Thoracic aorta (tissue), 2 donors: ENCODE measurements at regions not wholly inside any gene's neighbourhood (a gene's known extent, or its start where the extent isn't known, plus 50 kb on each side); places are given as distances from the start of the nearest gene placed in this dataset.

ENCODE experiments used
- ATAC-seq: fragments of 150-250 bp; one replicate; pipeline ENCODE4 v1.8.0; 2017; ENCODE audit warnings: low read depth; ENCODE audit not compliant: insufficient number of reproducible peaks, low FRiP score
- DNase-seq: peaks from one replicate; pipeline ENCODE4 v3.0.0-alpha.2; 2020; ENCODE audit warnings: low spot score
- H3K27ac ChIP-seq, 2 donors: fragments of 200-600 bp; sonication (generic); 1 replicate in 1 of 2; 2 replicates in 1 of 2; pipeline ENCODE4 v1.5.1; 2016; ENCODE audit warnings: mild to moderate bottlenecking in 2 of 2, moderate library complexity in 2 of 2
- H3K27me3 ChIP-seq: fragments of 200-600 bp; sonication (generic); replicated peaks from 2 replicates; pipeline ENCODE4 v1.6.0; 2016; ENCODE audit warnings: mild to moderate bottlenecking; ENCODE audit not compliant: insufficient read depth
- H3K36me3 ChIP-seq: fragments of 200-600 bp; sonication (generic); one replicate; pipeline ENCODE4 v1.5.1; 2016
- H3K4me1 ChIP-seq, 2 donors: fragments of 200-600 bp; sonication (generic); 1 replicate in 1 of 2; 2 replicates in 1 of 2; pipeline versions ENCODE4 v1.5.1 to v1.6.0; 2016; ENCODE audit warnings: low read depth in 2 of 2, mild to moderate bottlenecking in 1 of 2; ENCODE audit not compliant: control insufficient read depth in 1 of 2
- H3K4me3 ChIP-seq: fragments of 200-600 bp; sonication (generic); 2 replicates; pipeline ENCODE4 v1.5.1; 2016; ENCODE audit warnings: mild to moderate bottlenecking
- H3K9me3 ChIP-seq: fragments of 200-600 bp; sonication (generic); 2 replicates; pipeline ENCODE4 v1.5.1; 2016
- TF ChIP-seq, protein P1 (sequence below): fragments of 200-600 bp; sonication (generic); IDR thresholded peaks from one replicate; pipeline ENCODE4 v1.5.1; 2019; ENCODE audit warnings: antibody characterized with exemption

DNA sequence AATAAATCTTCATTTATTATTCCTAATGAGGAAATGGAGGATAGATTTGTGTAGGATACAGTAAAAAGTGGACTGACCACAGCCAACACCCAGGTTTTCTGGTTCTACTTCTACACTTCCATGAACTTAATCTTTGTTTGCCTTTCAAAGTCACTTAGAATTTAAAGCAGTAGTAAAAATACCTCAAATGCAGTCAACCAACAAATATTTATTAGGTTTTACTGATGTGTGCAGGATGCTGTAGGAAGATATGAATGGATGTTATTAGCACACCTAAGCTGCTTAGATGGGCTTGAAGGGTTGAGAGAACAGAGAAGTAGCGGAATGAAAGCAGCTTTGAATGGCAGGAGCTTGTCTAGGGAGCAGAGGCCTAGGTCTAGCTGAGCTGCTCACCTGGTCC is 201.1 kb downstream of the PALM2AKAP2 start:
- peaks cover 5 to 6% of the 10 kb centered on the region in 2 donors for H3K4me1 ChIP-seq
- no peak for ATAC-seq
- no peak overlapping the region for H3K4me3 ChIP-seq
- DNase-seq, result no peak
- H3K27me3 ChIP-seq, result no peaks in the 10 kb centered on the region
- H3K27ac ChIP-seq, result no peak overlapping the region
- H3K9me3 ChIP-seq, result no peaks in the 10 kb centered on the region
- no peaks in the 10 kb centered on the region for H3K36me3 ChIP-seq
- TF ChIP-seq, protein P1, sequence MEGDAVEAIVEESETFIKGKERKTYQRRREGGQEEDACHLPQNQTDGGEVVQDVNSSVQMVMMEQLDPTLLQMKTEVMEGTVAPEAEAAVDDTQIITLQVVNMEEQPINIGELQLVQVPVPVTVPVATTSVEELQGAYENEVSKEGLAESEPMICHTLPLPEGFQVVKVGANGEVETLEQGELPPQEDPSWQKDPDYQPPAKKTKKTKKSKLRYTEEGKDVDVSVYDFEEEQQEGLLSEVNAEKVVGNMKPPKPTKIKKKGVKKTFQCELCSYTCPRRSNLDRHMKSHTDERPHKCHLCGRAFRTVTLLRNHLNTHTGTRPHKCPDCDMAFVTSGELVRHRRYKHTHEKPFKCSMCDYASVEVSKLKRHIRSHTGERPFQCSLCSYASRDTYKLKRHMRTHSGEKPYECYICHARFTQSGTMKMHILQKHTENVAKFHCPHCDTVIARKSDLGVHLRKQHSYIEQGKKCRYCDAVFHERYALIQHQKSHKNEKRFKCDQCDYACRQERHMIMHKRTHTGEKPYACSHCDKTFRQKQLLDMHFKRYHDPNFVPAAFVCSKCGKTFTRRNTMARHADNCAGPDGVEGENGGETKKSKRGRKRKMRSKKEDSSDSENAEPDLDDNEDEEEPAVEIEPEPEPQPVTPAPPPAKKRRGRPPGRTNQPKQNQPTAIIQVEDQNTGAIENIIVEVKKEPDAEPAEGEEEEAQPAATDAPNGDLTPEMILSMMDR, result no peak

DNA sequence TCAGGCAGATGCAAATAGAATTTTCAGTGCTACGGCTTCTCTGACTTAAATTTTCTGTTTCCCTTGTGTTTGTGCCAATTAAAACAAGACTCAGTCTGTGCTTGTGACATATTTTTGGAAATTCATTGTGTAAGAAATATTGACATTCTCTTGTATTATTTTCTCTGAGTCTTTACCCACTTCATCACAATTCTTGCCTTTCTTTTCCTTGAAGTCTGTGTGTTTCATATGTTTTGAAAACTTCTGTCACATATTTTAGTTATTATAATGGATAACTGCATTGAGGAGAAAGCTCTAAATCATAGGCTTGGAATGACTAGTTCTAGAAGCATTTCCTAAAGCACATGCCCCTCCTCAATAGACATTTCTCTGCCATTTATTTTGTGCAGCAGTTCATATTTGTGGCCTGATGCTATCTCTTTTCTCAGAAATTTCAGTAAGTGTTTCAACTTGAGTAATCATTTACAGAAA is 206.6 kb downstream of the PALM2AKAP2 start:
- DNase-seq (no peak), ATAC-seq (no peak)
- H3K36me3 ChIP-seq, result no peaks in the 10 kb centered on the region
- no peaks in the 10 kb centered on the region for H3K27me3 ChIP-seq
- H3K9me3 ChIP-seq, result no peaks in the 10 kb centered on the region
- peak overlapping the region; percentile 81 to 88 for H3K27ac ChIP-seq
- peaks cover 28 to 57% of the 10 kb centered on the region in 2 donors for H3K4me1 ChIP-seq
- TF ChIP-seq, protein P1, result no peak
- H3K4me3 ChIP-seq, result peak overlapping the region; percentile 26

DNA sequence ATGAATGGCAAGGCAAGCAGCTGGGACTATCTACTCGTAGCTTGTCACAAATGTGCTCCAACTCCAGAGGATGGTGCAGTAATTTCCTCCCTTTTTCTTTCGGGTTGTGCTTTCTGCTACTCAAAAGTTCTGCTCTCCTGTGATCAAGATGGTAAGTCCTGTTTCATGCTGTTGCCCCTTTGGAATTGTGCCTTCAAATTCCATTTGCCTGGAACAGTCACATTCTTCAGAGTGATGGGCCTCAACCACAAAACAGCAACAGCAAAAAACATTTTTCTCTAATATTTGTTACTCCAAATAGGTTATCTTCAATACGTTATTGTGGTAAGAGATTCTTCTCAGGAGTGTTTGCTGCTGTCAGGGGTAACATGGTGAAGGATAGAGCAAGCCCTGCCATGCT is 209.3 kb downstream of the PALM2AKAP2 start:
- peak overlapping the region in 1 of 2 donors; percentile 88 for H3K27ac ChIP-seq
- H3K4me3 ChIP-seq, result no peak overlapping the region
- TF ChIP-seq, protein P1, result no peak
- ATAC-seq (no peak), DNase-seq (no peak)
- no peaks in the 10 kb centered on the region for H3K9me3 ChIP-seq
- peaks cover 40 to 75% of the 10 kb centered on the region in 2 donors for H3K4me1 ChIP-seq
- no peaks in the 10 kb centered on the region for H3K27me3 ChIP-seq
- no peaks in the 10 kb centered on the region for H3K36me3 ChIP-seq

DNA sequence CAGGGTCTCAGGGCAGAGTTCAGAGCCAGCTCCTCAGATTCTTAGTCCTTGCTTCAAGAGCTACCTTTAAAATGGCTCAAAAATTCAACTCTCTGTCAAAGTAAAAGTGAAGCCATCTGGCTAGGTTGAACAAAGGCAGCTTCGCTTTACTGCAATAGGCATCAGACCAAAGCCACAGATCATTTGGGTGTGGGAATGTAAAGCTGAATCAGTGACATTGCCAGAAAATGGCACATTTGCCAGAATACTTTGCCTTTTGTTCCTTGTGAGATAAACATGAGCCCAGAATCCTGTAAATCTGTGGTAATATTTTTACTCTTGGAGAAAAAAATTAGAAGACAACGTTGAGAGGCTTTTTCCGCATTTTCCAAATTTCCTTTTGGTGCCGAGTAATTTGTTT is 210.5 kb downstream of the PALM2AKAP2 start:
- DNase-seq (no peak), ATAC-seq (no peak)
- no peaks in the 10 kb centered on the region for H3K27me3 ChIP-seq
- no peaks in the 10 kb centered on the region for H3K9me3 ChIP-seq
- H3K4me3 ChIP-seq, result no peak overlapping the region
- H3K36me3 ChIP-seq, result no peaks in the 10 kb centered on the region
- peaks cover 46 to 87% of the 10 kb centered on the region in 2 donors for H3K4me1 ChIP-seq
- peak overlapping the region in 1 of 2 donors; percentile 2 for H3K27ac ChIP-seq
- TF ChIP-seq, protein P1, result no peak

DNA sequence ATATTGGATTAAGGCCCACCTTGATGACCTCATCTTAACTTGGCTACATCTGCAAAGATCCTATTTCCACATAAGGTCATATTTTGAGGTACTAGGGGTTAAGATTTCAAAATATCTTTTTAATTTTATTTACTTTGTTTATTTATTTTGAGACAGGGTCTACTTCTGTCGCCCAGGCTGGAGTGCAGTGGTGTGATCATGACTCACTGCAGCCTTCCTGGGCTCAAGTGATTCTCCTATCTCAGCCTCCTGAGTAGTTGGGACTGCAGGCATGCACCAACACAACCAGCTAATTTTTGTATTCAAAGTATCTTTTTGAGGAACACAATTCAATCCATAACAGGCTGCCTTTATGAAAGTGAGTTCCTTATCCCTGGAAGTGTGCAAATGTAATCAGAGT is 212.3 kb downstream of the PALM2AKAP2 start:
- H3K4me3 ChIP-seq, result no peak overlapping the region
- DNase-seq (no peak), ATAC-seq (no peak)
- TF ChIP-seq, protein P1, result no peak
- H3K27ac ChIP-seq, result peak overlapping the region in 1 of 2 donors; percentile 14
- no peaks in the 10 kb centered on the region for H3K36me3 ChIP-seq
- no peaks in the 10 kb centered on the region for H3K9me3 ChIP-seq
- H3K4me1 ChIP-seq, result peaks cover 46 to 85% of the 10 kb centered on the region in 2 donors
- no peaks in the 10 kb centered on the region for H3K27me3 ChIP-seq
